NCI-H774 (cell line): ENCODE measurements at regions not wholly inside any gene's neighbourhood (a gene's known extent, or its start where the extent isn't known, plus 50 kb on each side); places are given as distances from the start of the nearest gene placed in this dataset.

ENCODE experiments used
- DNase-seq: peaks from one replicate; lab custom pipeline; 2025; lab: John Stamatoyannopoulos, UW

DNA sequence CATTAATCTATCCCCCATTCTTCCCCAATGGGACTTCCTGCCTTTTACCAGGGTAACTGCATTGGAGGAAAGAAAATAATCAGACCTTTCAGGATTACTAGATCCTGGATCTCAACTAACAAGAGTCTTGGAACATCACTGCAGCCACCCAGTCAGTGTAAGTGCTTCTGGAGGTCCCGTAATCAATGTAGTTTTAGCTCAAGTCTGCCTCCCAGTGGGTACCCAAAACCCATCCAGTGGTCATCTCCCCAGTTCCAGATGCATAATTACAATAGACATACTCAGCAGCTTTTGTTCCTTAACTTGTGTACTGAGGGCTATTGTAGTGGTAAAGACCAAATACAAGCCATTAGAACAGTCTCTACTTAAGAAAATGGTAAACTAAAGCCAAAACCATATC, 319.1 kb downstream of the GPATCH2 start:
- no peak for DNase-seq

- DNase-seq = no peak
These were observed 319.6 kb downstream of the GPATCH2 start for GRCh38 chr1:217311269-217311668.

DNA sequence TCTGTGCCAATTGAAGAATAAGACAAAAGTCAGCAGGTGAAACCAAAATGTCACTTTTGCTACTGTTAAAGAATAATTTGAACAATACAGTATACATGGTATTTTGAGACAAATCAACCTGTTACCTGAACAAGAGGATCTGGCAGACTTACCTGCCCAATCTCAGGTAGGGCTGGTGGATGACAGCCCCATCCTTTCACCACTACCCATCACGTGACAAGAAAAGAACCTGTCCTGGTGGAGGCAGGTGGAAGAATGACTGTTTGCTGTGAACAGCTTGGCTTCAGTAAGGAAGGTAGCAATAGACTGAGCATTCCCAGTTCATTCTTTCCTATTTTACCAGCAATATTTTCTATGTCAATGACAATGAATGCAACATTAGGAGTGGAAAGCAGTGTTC, 349.6 kb downstream of the GPATCH2 start:
- DNase-seq = no peak

- no peak for DNase-seq
These were observed 355.1 kb downstream of the GPATCH2 start for GRCh38 chr1:217275655-217276398.

DNA sequence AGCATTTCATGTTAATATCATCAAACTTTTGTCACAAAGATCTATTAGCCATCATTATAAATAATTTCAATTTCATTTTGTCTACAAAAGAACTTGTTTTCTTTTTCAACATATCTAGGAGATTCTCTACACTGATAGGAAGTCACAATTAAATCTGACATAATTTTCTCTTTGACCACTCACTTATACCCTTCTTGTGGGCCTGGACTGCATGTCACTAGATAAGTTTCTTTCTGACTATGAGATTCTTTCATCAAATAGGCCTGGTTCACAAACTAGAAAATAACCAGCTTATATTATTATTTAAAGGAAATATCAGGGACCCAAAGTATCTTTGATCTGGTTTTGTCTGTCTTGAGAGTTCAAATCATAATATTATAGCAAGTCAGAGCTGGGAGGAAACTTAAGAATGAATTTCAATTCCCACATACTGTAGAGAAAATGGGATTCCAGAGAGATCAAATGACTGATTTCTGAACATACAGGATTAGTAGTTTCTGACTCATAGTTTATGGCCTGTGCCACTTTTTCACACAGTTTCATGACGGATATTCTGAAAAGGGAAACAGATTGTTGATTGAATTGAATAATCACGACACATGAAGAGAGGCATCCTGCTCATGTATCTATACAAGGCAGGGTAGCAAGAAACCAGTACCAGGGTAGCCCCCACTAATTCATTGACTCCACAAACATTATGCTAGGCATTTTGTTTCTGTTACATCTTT, 355.8 kb downstream of the GPATCH2 start:
- DNase-seq = no peak

DNA sequence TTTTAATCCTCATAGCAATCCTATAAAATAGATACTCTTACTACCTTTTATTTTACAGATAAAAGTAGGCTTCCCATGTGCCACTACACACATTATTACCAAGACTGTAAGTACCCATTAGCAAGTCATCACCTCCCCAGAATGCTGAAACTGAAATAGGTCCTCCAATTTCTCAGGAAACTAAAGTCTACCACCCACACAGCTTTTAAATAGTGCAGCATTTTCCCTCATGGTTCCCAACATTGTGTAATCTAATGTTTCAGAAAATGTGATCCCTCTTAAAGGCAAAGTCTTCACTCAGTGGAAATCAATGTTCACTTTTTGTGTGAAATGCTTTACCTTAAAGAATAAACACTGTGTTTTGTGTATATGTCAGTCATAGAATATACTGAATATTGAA, 356.5 kb downstream of the GPATCH2 start:
- DNase-seq = no peak

DNA sequence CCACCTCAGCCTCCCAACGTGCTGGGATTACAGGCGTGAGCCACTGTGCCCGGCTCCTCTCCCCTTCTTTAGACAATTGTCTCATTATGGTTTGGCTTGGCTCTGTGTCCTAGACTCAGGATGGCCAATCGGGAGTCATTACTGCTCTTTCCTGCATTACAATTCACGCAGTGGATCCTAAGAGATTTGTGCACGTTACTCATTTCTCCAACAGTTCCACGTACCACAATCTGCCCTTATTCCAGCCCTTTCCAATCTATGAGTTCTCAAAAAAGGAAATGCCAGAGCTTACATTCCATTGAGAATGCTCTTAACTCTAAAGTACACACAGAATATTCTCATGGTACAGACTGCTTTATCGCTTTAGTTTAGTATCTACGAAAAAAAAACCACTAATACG, 357.0 kb downstream of the GPATCH2 start:
- DNase-seq = no peak

GRCh38 chr1:217272385-217272784, 358.5 kb downstream of the GPATCH2 start:
- DNase-seq = no peak

GRCh38 chr1:217270101-217270500, 360.8 kb downstream of the GPATCH2 start:
- no peak for DNase-seq

DNA sequence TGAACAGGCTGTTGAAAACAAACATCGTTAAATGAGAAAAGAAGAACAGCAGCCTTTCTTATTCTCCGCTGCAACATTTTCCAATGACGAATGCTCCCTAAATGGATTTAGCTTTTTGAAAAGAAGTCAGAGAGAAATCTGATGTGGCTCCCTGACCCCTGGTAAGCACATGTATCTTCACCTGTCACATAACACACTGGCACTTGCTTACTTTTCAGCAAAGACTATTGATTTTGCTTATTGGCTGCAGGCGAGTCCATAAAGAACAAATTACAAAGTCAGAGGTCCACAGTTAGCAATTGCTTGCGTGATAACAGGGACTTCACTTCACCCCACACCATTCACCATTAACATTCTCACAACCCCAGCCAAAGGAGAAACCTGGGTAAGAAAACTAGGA, 362.8 kb downstream of the GPATCH2 start:
- DNase-seq = no peak

GRCh38 chr1:217261636-217262035, 369.3 kb downstream of the GPATCH2 start:
- DNase-seq = no peak

DNA sequence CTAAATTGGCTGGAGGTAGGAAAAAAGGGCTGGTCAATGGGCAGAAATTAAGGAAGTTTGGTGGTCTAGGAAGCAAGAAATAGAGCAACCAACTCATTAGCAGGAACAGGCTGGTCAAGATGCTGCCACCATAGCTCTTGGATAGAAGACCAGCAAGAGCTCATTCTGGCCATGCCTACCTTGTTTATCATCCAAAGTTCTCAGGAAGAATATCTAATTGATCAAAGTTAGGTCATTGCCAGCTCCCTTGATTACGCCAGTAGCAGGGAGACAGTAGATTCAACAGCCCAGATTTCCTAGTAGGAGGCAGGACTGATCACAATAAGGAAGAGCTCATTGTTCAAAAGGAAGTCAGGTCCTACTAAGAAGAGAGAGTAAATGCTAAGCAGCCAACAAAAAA, 370.2 kb downstream of the GPATCH2 start:
- no peak for DNase-seq

GRCh38 chr1:217253985-217254384, 376.9 kb downstream of the GPATCH2 start:
- no peak for DNase-seq

DNA sequence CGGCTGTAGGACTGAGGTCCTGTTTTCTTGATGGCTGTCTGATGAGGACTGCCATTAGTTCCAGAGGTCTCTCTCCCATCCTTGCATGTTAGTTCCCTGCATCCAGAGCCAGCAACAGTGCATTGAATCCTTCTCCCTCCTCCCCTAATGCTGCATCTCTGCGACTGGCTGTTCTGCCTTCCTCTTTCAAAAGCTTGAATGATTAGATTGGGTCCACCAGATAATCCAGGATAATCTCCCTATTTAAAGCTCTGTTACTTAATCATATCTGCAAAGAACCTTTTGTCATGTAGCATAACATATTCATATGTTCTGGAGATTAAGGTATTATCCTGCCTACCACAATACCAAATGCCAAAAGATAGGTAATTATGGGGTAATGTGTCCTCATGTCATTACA, 377.5 kb downstream of the GPATCH2 start:
- DNase-seq = no peak

GRCh38 chr1:217251121-217251520, 379.8 kb downstream of the GPATCH2 start:
- no peak for DNase-seq

- DNase-seq = no peak
These were observed 381.0 kb downstream of the GPATCH2 start for GRCh38 chr1:217249857-217250256.

DNA sequence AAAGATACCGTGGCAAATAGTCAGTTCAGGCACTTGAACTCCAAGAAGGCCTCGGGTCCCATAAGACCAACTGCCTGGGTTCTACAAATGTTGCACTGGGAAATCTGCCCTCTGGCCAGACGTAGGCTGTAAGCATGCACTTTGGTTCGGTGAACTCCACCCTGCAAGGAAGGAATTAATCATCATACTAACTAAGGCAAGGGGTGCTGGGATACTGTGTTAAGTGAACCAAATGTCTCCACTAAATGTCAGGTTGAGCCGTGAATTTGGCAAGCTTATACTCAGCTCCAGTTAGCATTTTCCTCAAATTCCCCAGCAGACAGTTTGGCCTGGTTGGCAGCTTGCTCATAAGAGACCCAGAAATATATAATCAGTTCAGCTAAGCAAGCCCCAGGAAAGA, 385.9 kb downstream of the GPATCH2 start:
- DNase-seq = no peak

DNA sequence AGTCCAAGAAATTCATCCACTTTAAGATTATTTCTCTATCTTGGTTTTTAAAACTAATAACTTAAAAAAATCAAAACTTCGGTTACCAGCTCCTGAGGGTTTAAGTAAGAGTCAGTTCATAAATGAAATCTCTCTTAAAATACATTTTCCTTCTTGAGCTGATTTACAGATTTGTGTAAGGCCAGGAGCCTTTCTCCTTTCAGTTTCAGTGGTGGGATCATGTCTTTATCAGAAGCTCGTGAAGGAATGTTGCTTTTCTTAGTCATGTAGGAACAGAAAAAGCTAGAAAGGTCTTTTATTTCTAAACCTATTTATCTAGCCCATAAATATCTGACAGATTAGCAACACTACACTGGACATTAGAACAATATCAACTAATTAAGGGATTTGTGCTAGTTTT, 390.2 kb downstream of the GPATCH2 start:
- DNase-seq = no peak

GRCh38 chr1:217238945-217239344, 391.9 kb downstream of the GPATCH2 start:
- DNase-seq = no peak

DNA sequence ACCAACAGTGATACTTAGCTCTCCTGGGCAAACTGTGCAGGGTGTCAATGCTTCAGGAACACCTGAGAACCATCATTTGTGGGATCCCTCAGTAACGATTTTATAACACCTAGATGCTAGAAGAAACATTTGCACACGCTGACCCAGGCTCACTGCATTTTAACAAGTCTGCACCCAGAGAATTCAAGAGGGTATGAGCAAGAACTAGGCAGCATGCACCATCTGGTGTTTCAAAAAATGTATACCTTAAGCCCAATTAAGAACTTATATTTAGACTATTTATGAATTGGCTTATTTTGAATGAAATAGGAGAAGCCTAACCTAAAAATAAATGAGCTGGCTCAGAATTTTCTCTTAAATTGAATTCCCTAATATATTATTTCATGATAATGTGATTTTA, 400.5 kb downstream of the GPATCH2 start:
- no peak for DNase-seq

- DNase-seq = peak; percentile 47
These were observed 402.2 kb downstream of the GPATCH2 start for GRCh38 chr1:217228689-217229088.

- DNase-seq = no peak
These were observed 406.7 kb downstream of the GPATCH2 start for GRCh38 chr1:217224201-217224600.

GRCh38 chr1:217214551-217214950, 416.3 kb downstream of the GPATCH2 start:
- no peak for DNase-seq

GRCh38 chr1:217211486-217211885, 419.4 kb downstream of the GPATCH2 start:
- DNase-seq = no peak
